HEK293 (cell line): ENCODE measurements at regions not wholly inside any gene's neighbourhood (a gene's known extent, or its start where the extent isn't known, plus 50 kb on each side); places are given as distances from the start of the nearest gene placed in this dataset.

Experiments
- CTCF ChIA-PET: fragments of 350-600 bp; formaldehyde crosslinking; extraction: SDS; loops from one replicate; lab custom pipeline; 2021; ENCODE audit warnings: antibody characterized with exemption; lab: Yijun Ruan, JAX
- POLR2A ChIA-PET: fragments of 300-600 bp; formaldehyde crosslinking; extraction: SDS; loops from one replicate; lab custom pipeline; 2020; ENCODE audit warnings: antibody characterized with exemption, inconsistent platforms; lab: Yijun Ruan, JAX
- H3K27ac ChIP-seq: fragments of 200-500 bp; sonication (Bioruptor generic); 2 replicates; pipeline ENCODE4 v1.5.1; 2014; ENCODE audit warnings: low read depth, low read length, control low read depth, inconsistent platforms; ENCODE audit errors: extremely low read depth
- H3K36me3 ChIP-seq, 2 experiments: fragments of 200-500 bp in 1 of 2; sonication (Bioruptor generic) in 1 of 2; 1 replicate in 1 of 2; 2 replicates in 1 of 2; pipeline ENCODE4 v1.5.1; 2014 to 2017; ENCODE audit warnings: inconsistent platforms in 2 of 2, low read length in 2 of 2; ENCODE audit not compliant: control insufficient read depth in 2 of 2, insufficient read depth in 1 of 2
- H3K4me1 ChIP-seq: fragments of 200-500 bp; sonication (Bioruptor generic); 2 replicates; pipeline ENCODE4 v1.5.1; 2014; ENCODE audit warnings: mild to moderate bottlenecking, low read length, inconsistent platforms; ENCODE audit not compliant: control insufficient read depth, insufficient read depth
- H3K4me3 ChIP-seq: 2 replicates; pipeline ENCODE4 v1.5.1; 2011; ENCODE audit warnings: low read depth, mild to moderate bottlenecking, control low read depth, low read length, moderate library complexity
- H3K9me3 ChIP-seq: fragments of 200-500 bp; sonication (Bioruptor generic); 2 replicates; pipeline ENCODE4 v1.5.1; 2014; ENCODE audit warnings: low read depth, low read length, inconsistent platforms; ENCODE audit not compliant: control insufficient read depth, insufficient read depth
- GLI4 ChIP-seq: fragments of 450-650 bp; formaldehyde crosslinking; IDR thresholded peaks from 2 replicates; pipeline ENCODE4 v1.5.1; 2016; ENCODE audit warnings: missing biosample characterization, missing genetic modification characterization
- ZBTB21 ChIP-seq: fragments of 450-650 bp; formaldehyde crosslinking; IDR thresholded peaks from 2 replicates; pipeline ENCODE4 v1.5.1; 2017; ENCODE audit warnings: missing biosample characterization, missing genetic modification characterization
- ZFHX2 ChIP-seq: fragments of 450-650 bp; formaldehyde crosslinking; conservative IDR thresholded peaks from 2 replicates; pipeline ENCODE4 v1.5.1; 2016; ENCODE audit warnings: missing biosample characterization, missing genetic modification characterization
- ZFP3 ChIP-seq: fragments of 450-650 bp; formaldehyde crosslinking; IDR thresholded peaks from 2 replicates; pipeline ENCODE4 v1.5.1; 2016; ENCODE audit warnings: low read depth, missing biosample characterization, missing genetic modification characterization
- ZNF184 ChIP-seq: fragments of 450-650 bp; IDR thresholded peaks from 2 replicates; pipeline ENCODE4 v1.5.1; 2018; ENCODE audit warnings: missing biosample characterization, mild to moderate bottlenecking, missing genetic modification characterization
- ZNF341 ChIP-seq: fragments of 450-650 bp; formaldehyde crosslinking; IDR thresholded peaks from 2 replicates; pipeline ENCODE4; 2016; ENCODE audit warnings: low read depth, missing biosample characterization, missing genetic modification characterization
- ZNF48 ChIP-seq: fragments of 450-650 bp; formaldehyde crosslinking; IDR thresholded peaks from 2 replicates; pipeline ENCODE4 v1.5.1; 2016; ENCODE audit warnings: missing biosample characterization, missing genetic modification characterization
- ZNF624 ChIP-seq: fragments of 450-650 bp; formaldehyde crosslinking; IDR thresholded peaks from 2 replicates; pipeline ENCODE4 v1.5.1; 2017; ENCODE audit warnings: missing biosample characterization, missing genetic modification characterization
- ZSCAN16 ChIP-seq: fragments of 450-650 bp; formaldehyde crosslinking; IDR thresholded peaks from 2 replicates; pipeline ENCODE4 v1.5.1; 2016; ENCODE audit warnings: missing biosample characterization, missing genetic modification characterization
- TF ChIP-seq, protein P1 (sequence below): fragments of 450-650 bp; formaldehyde crosslinking; IDR thresholded peaks from 2 replicates; pipeline ENCODE4 v1.5.1; 2017; ENCODE audit warnings: missing biosample characterization, missing genetic modification characterization
- TF ChIP-seq, protein P2 (sequence below): fragments of 450-650 bp; formaldehyde crosslinking; IDR thresholded peaks from 2 replicates; pipeline ENCODE4 v1.5.1; 2017; ENCODE audit warnings: missing biosample characterization, missing genetic modification characterization
- TF ChIP-seq, protein P3 (sequence below): fragments of 450-650 bp; formaldehyde crosslinking; IDR thresholded peaks from 2 replicates; pipeline ENCODE4 v1.5.1; 2016; ENCODE audit warnings: missing biosample characterization, missing genetic modification characterization, borderline replicate concordance

DNA sequence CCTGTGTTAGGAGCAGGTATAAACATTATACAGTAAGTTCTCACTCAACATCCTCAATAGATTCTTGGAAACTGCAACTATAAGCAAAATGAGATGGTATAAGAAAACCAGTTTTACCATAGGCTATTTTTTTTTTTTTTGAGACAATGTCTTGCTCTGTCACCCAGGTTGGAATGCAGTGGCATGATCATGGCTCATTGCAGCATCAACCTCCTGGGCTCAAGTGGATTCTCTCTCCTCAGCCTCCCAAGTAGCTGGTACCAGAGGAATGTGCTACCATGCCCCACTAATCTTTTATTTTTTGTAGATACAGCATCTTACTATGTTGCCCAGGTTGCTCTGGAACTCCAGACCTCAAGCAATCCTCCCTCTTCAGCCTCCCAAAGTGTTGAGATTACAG lies 50.1 kb upstream of the ADRB2 start:
- ChIA-PET CTCF (interaction anchor here (0.7 to 1.3 kb wide), 4 partner anchors 12 to 42 kb away, joined by 3 to 5 read pairs (median 4); no protein-coding TSS in a partner anchor), POLR2A (no interaction called here)
- H3K4me3 ChIP-seq, result no peak overlapping the region
- no peak overlapping the region for H3K27ac ChIP-seq
- no peaks in the 10 kb centered on the region for H3K4me1 ChIP-seq
- TF ChIP-seq ZNF184 (tag by site-specific recombination) (no peak), ZNF48 (no peak), ZBTB21 (tag by site-specific recombination) (no peak), ZFHX2 (tag by site-specific recombination) (no peak), ZSCAN16 (no peak), ZNF341 (tag by site-specific recombination) (no peak), ZNF624 (tag by site-specific recombination) (no peak), ZFP3 (tag by site-specific recombination) (no peak), GLI4 (tag by site-specific recombination) (no peak)
- TF ChIP-seq, protein P1, sequence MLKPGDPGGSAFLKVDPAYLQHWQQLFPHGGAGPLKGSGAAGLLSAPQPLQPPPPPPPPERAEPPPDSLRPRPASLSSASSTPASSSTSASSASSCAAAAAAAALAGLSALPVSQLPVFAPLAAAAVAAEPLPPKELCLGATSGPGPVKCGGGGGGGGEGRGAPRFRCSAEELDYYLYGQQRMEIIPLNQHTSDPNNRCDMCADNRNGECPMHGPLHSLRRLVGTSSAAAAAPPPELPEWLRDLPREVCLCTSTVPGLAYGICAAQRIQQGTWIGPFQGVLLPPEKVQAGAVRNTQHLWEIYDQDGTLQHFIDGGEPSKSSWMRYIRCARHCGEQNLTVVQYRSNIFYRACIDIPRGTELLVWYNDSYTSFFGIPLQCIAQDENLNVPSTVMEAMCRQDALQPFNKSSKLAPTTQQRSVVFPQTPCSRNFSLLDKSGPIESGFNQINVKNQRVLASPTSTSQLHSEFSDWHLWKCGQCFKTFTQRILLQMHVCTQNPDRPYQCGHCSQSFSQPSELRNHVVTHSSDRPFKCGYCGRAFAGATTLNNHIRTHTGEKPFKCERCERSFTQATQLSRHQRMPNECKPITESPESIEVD, result no peak
- TF ChIP-seq, protein P2, sequence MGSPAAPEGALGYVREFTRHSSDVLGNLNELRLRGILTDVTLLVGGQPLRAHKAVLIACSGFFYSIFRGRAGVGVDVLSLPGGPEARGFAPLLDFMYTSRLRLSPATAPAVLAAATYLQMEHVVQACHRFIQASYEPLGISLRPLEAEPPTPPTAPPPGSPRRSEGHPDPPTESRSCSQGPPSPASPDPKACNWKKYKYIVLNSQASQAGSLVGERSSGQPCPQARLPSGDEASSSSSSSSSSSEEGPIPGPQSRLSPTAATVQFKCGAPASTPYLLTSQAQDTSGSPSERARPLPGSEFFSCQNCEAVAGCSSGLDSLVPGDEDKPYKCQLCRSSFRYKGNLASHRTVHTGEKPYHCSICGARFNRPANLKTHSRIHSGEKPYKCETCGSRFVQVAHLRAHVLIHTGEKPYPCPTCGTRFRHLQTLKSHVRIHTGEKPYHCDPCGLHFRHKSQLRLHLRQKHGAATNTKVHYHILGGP, result no peak
- TF ChIP-seq, protein P3, sequence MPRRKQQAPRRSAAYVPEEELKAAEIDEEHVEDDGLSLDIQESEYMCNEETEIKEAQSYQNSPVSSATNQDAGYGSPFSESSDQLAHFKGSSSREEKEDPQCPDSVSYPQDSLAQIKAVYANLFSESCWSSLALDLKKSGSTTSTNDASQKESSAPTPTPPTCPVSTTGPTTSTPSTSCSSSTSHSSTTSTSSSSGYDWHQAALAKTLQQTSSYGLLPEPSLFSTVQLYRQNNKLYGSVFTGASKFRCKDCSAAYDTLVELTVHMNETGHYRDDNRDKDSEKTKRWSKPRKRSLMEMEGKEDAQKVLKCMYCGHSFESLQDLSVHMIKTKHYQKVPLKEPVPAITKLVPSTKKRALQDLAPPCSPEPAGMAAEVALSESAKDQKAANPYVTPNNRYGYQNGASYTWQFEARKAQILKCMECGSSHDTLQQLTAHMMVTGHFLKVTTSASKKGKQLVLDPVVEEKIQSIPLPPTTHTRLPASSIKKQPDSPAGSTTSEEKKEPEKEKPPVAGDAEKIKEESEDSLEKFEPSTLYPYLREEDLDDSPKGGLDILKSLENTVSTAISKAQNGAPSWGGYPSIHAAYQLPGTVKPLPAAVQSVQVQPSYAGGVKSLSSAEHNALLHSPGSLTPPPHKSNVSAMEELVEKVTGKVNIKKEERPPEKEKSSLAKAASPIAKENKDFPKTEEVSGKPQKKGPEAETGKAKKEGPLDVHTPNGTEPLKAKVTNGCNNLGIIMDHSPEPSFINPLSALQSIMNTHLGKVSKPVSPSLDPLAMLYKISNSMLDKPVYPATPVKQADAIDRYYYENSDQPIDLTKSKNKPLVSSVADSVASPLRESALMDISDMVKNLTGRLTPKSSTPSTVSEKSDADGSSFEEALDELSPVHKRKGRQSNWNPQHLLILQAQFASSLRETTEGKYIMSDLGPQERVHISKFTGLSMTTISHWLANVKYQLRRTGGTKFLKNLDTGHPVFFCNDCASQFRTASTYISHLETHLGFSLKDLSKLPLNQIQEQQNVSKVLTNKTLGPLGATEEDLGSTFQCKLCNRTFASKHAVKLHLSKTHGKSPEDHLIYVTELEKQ (tag by site-specific recombination), result no peak
- H3K36me3 ChIP-seq, result no peaks in the 10 kb centered on the region
- no peaks in the 10 kb centered on the region for H3K9me3 ChIP-seq
